Cerebellar cortex (tissue), 1 donor: ENCODE measurements at regions not wholly inside any gene's neighbourhood (a gene's known extent, or its start where the extent isn't known, plus 50 kb on each side); places are given as distances from the start of the nearest gene placed in this dataset.
"Not testable (repeated sequence)": the region's sequence is repeated elsewhere in the genome, so short reads cannot be mapped to it uniquely, and the experiment has no call there.

Experiments
- DNase-seq: peaks from one replicate; pipeline ENCODE4 v3.0.0-alpha.2; 2015; ENCODE audit warnings: low spot score

GRCh38 chr2:71958426-71958825 lies 189.2 kb downstream of the CYP26B1 start:
- not testable (repeated sequence) for DNase-seq

- no peak for DNase-seq
These were observed 195.0 kb downstream of the CYP26B1 start for GRCh38 chr2:71952572-71953188.

GRCh38 chr2:71951718-71952404 lies 195.8 kb downstream of the CYP26B1 start:
- DNase-seq: no peak

GRCh38 chr2:71951083-71951468 lies 196.6 kb downstream of the CYP26B1 start:
- DNase-seq: no peak

- no peak for DNase-seq
These were observed 197.2 kb downstream of the CYP26B1 start for GRCh38 chr2:71950256-71951082.

- no peak for DNase-seq
These were observed 198.2 kb downstream of the CYP26B1 start for GRCh38 chr2:71949537-71949798.

DNA sequence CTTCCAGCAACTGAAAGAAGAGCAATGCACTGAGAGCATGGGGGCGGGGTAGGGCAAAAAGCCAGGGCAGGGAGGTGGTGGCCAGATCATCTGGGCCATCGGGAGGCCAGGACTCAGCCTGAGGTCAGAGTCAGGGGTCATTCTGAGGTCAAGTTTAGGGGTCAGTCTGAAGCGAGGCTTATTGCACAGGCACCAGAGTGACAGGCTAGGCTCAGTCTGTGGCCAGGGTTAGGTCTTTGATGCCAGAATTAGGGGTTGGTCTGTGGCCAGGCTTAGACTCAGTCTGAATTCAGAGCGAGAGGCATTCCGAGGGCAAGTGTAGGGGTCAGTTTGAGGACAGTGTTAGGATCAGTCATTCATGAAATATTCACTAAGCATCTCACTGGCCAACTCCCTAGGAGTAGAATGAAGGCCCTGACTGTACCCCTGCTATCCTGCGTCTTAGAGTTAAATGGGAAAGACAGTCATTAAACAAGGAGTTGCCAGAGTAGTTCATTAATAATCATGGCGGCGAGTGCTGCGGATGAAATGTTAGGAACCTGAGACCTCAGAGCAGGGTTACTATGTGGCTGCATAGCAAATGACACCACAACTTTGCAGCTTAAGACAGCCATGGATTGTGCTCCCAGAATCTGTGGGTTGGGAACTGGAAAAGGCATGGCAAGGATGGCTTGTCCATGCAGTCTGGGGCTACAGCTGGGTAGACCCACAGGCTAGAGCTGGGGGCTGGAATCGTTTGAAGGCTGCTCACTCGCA lies 198.7 kb downstream of the CYP26B1 start:
- no peak for DNase-seq

DNA sequence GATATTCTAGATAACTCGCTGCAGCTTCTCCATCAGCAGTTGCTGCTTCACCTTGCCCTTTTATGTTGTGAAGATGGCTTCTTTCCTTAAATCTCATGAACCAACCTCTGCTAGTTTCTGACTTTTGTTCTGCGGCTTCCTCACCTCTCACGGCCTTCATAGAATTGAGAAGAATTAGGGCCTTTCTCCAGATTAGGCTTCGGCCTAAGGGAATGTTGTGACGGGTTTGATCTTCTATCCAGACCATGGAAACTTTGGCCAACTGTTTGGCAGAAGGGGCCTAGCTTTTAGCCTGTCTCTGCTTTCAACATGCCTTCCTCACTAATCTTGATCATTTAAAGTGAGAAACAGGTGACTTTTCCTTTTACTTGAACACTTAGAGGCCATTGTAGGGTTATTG lies 199.9 kb downstream of the CYP26B1 start:
- no peak for DNase-seq

- no peak for DNase-seq
These were observed 202.1 kb downstream of the CYP26B1 start for GRCh38 chr2:71945603-71945959.

DNA sequence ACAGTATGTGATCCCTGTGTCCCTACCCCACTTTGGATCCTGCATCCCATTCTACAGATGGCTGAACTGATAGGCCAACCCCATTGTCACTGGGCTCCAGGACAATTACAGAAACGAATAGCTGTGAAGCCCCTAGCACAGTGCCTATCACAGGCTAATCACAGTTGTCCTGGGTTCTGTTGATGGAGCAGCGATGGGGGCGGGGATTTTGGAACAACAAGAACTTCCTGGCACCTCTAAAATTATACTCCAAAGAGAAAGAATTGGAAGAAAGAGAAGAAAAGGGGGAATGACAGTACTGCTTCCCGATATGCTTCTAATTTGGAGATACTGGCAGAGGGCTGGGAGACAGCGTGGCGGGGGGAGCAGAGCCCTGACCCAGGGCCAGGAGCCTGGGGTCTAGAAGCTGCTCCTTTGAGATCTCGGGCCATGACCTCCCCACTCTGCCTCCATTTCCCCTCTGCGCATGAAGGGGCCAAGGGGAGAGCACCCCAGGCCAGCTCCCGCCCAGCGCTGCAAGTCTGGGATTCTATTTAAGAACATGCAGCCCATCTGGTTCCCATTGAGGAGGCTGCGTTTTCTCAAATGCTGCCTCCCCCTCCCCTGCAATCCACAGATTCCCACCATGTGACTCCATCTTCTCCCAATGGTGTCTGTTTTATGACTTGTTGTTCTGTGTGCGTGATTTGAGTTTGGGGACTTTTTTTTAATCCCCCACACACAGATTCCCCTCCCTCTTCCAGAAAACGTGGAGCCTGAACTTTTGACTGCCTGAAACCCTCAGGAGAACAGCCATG lies 202.7 kb downstream of the CYP26B1 start:
- DNase-seq: no peak

DNA sequence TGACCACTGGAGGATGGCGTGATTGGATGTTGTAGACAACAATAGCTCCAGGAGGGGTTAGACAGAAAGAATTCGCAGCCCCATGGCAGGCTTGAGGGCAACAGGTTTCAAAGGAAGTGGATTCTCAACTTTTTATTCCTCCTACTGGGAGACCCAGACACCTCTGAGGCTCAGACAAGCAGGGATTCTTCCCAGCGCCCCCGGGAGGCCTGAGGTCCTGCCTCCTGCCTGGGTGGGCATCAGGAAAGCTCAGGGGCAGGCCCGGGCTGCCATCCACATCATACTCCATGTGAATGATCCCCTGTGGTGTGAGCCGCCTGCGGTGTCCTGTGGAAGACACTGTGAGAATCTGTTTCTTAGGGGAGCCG lies 203.5 kb downstream of the CYP26B1 start:
- no peak for DNase-seq

GRCh38 chr2:71943238-71944182 lies 204.2 kb downstream of the CYP26B1 start:
- peak; percentile 93 for DNase-seq

- DNase-seq: no peak
These were observed 205.7 kb downstream of the CYP26B1 start for GRCh38 chr2:71941726-71942525.

GRCh38 chr2:71940695-71941094 lies 207.0 kb downstream of the CYP26B1 start:
- peak; percentile 93 for DNase-seq

- DNase-seq: peak; percentile 38
These were observed 207.8 kb downstream of the CYP26B1 start for GRCh38 chr2:71939588-71940535.

DNA sequence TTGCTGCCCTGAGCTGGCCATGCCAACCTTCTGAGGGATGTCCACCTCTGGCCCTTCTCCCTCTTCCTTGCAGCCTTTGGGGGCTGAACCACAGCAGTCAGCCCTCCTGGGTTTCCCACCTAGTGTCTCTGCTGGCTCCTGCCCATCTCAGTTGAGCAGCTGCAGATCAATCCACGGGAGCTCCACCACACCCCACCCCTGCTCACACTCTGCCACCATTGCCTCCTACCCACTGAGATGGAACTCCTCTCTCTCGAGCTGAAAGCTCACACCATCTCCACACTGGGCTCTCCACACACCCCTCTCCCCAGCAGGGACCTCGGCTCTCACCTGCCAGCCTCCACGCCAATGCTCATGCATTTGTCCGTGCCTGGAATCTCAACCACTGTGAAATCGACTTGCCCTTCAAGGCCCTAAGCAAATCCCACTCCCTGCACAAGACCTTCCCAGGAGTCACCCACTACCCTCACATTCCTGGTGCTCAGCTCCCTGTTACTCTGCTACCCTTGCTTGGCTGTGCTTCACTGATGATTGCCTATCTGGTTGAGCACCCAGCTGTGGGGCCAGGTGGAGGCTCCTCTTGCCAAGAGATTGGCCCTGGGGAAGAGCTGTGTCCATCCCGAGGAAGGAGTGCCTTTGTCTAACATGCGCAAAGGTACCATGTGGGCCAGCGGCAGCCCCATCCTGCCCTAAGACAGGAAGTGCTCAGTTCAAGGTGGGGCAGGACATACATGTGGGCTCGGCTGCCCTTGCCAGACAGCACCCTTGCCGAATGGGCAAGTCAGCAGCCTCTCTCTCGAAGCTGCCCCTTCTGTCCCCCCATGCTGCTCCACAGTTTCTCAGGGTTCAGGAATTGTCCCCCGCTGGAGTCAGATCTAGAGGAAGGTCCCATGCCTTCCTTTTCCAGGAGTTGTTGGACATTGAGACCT lies 208.7 kb downstream of the CYP26B1 start:
- DNase-seq: no peak

DNA sequence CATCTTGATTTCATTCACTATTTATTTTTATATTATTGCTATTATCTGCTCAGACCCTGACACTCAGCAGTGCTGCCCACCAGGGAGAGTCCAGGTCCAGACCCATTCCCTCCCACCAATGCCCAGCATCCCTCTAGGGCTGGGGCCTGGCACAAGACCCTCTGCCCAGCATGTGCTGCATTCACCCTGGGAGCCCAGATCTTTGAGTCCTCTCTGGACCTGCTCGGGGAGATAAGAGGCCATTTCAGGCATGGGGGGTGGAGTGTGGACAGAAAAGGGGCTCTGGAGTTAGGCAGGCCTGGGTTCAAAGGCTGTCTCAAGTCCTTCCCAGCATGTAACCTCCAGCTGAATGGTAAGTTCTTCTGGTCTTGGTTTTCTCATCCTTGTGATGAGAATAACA lies 209.6 kb downstream of the CYP26B1 start:
- no peak for DNase-seq

DNA sequence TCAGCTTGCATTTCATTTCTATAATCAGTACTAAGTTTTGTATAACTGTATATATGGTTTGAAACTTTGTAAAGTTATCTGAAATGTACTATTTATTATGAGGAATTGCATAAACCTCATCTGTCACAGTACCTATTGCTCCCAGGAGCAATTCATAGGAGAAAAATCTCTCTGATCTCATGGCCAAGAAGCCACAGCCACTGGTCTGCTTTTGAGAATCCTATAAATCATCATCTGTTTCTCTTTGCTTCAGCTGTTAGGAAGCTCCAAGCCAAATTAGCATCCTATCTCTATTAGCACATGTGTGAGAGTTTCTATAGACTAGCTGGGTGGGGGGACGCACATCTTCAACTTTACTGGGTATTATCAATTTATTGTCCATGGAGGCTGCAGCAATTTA lies 210.3 kb downstream of the CYP26B1 start:
- no peak for DNase-seq
